Mesenchymal stem cell (in vitro differentiated cells and primary cell): ENCODE measurements at regions not wholly inside any gene's neighbourhood (a gene's known extent, or its start where the extent isn't known, plus 50 kb on each side); places are given as distances from the start of the nearest gene placed in this dataset.

Experiments used
- DNase-seq: peaks from one replicate; pipeline ENCODE4 v3.0.0-alpha.2; 2013
- H2AFZ ChIP-seq: one replicate; pipeline ENCODE4 v1.6.1; 2013; ENCODE audit warnings: low read depth, mild to moderate bottlenecking, control low read depth, inconsistent platforms, low read length, moderate library complexity
- H2AK5ac ChIP-seq: 2 replicates; pipeline ENCODE4 v1.6.1; 2013; ENCODE audit warnings: low read length, moderate library complexity, mild to moderate bottlenecking, inconsistent platforms; ENCODE audit not compliant: severe bottlenecking
- H2BK120ac ChIP-seq: one replicate; pipeline ENCODE4 v1.6.1; 2013; ENCODE audit warnings: low read depth, mild to moderate bottlenecking, inconsistent platforms, low read length, moderate library complexity
- H2BK12ac ChIP-seq, 2 experiments: one replicate each; pipeline ENCODE4 v1.6.1; 2013; ENCODE audit warnings: inconsistent platforms in 2 of 2, low read length in 2 of 2, mild to moderate bottlenecking in 2 of 2, moderate library complexity in 2 of 2, control low read depth in 1 of 2
- H2BK15ac ChIP-seq: one replicate; pipeline ENCODE4 v1.6.1; 2013; ENCODE audit warnings: mild to moderate bottlenecking, low read depth, inconsistent platforms; ENCODE audit not compliant: poor library complexity, severe bottlenecking
- H2BK5ac ChIP-seq: 2 replicates; pipeline ENCODE4 v1.6.1; 2013; ENCODE audit warnings: low read depth, mild to moderate bottlenecking, low read length, control low read depth, inconsistent platforms; ENCODE audit not compliant: poor library complexity, severe bottlenecking
- H3K14ac ChIP-seq, 2 experiments: one replicate each; pipeline ENCODE4 v1.6.1; 2013; ENCODE audit warnings: inconsistent platforms in 2 of 2, low read length in 2 of 2, control low read depth in 1 of 2, mild to moderate bottlenecking in 1 of 2, moderate library complexity in 1 of 2
- H3K18ac ChIP-seq, 2 experiments: one replicate each; pipeline ENCODE4 v1.6.1; 2013; ENCODE audit warnings: inconsistent platforms in 2 of 2, low read length in 2 of 2, control low read depth in 1 of 2, low read depth in 1 of 2, mild to moderate bottlenecking in 1 of 2
- H3K23ac ChIP-seq, 2 experiments: one replicate each; pipeline ENCODE4 v1.6.1; 2013; ENCODE audit warnings: inconsistent platforms in 2 of 2, low read length in 2 of 2, mild to moderate bottlenecking in 2 of 2, moderate library complexity in 2 of 2, control low read depth in 1 of 2
- H3K27ac ChIP-seq: 2 replicates; pipeline ENCODE4 v1.5.1; 2013; ENCODE audit warnings: mild to moderate bottlenecking, moderate library complexity, low read length, control low read depth, inconsistent platforms; ENCODE audit not compliant: poor library complexity, severe bottlenecking
- H3K27me3 ChIP-seq, 2 experiments: 2 replicates each; pipeline versions ENCODE4 v1.6.1 to v1.7.0; 2013; ENCODE audit warnings: low read length in 2 of 2, mild to moderate bottlenecking in 2 of 2, moderate library complexity in 2 of 2, control low read depth in 1 of 2, inconsistent platforms in 1 of 2; ENCODE audit not compliant: control insufficient read depth in 1 of 2, insufficient read depth in 1 of 2
- H3K36me3 ChIP-seq, 2 experiments: 2 replicates each; pipeline versions ENCODE4 v1.6.1 to v1.7.0; 2013; ENCODE audit warnings: low read length in 2 of 2, control low read depth in 1 of 2, inconsistent platforms in 1 of 2, low read depth in 1 of 2, mild to moderate bottlenecking in 1 of 2; ENCODE audit not compliant: insufficient read depth in 2 of 2, control insufficient read depth in 1 of 2
- H3K4ac ChIP-seq, 2 experiments: one replicate each; pipeline ENCODE4 v1.6.1; 2013; ENCODE audit warnings: inconsistent platforms in 2 of 2, low read length in 2 of 2, mild to moderate bottlenecking in 2 of 2, moderate library complexity in 2 of 2, control low read depth in 1 of 2, low read depth in 1 of 2
- H3K4me1 ChIP-seq: 2 replicates; pipeline ENCODE4 v1.6.1; 2013; ENCODE audit warnings: low read depth, low read length, control low read depth; ENCODE audit not compliant: control insufficient read depth, insufficient read depth
- H3K4me2 ChIP-seq: 2 replicates; pipeline ENCODE4 v1.6.1; 2013; ENCODE audit warnings: low read length, mild to moderate bottlenecking, inconsistent platforms; ENCODE audit not compliant: poor library complexity, severe bottlenecking
- H3K4me3 ChIP-seq, 2 experiments: 2 replicates each; pipeline versions ENCODE4 v1.5.1 to v1.7.0; 2013; ENCODE audit warnings: low read length in 2 of 2, mild to moderate bottlenecking in 2 of 2, control low read depth in 1 of 2, low read depth in 1 of 2; ENCODE audit not compliant: insufficient read depth in 1 of 2
- H3K79me1 ChIP-seq: replicated peaks from 2 replicates; pipeline ENCODE4 v1.6.1; 2013; ENCODE audit warnings: mild to moderate bottlenecking, control low read depth, low read length, inconsistent platforms; ENCODE audit not compliant: poor library complexity, severe bottlenecking
- H3K9ac ChIP-seq: 2 replicates; pipeline ENCODE4 v1.7.0; 2013; ENCODE audit warnings: mild to moderate bottlenecking, low read length, moderate library complexity
- H3K9me3 ChIP-seq: 2 replicates; pipeline ENCODE4 v1.7.0; 2013; ENCODE audit warnings: mild to moderate bottlenecking, low read length; ENCODE audit not compliant: control insufficient read depth
- H4K8ac ChIP-seq: one replicate; pipeline ENCODE4 v1.6.1; 2013; ENCODE audit warnings: inconsistent platforms, mild to moderate bottlenecking, low read length, moderate library complexity
- H4K91ac ChIP-seq: one replicate; pipeline ENCODE4 v1.6.1; 2013; ENCODE audit warnings: mild to moderate bottlenecking, low read length, inconsistent platforms
- WGBS: methylation state at CpG from one replicate; pipeline ENCODE4 v1.1.7; 2013; ENCODE audit warnings: mixed read lengths; 5-methylcytosine and 5-hydroxymethylcytosine counted together

DNA sequence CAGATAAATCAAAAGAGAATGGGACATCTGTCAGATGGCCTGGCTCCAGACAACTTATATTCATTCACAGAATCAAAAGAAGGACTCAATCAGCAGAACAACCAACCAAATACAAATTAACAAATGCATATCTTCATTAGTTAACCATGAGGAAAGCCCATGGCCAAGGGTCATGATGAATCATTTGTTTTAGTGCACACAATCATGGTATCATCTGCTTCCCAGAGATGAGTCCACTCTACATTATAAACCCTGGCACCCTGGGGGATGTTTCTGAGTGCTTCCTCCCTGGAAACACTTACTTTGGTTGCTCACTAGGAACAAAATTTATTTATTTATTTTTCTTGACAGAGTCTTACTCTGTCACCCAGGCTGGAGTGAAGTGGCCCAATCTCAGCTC is 453.3 kb upstream of the HS3ST1 start:
- no peak overlapping the region for H3K23ac ChIP-seq
- no peak overlapping the region for H2AFZ ChIP-seq
- no peak overlapping the region for H3K4ac ChIP-seq

DNA sequence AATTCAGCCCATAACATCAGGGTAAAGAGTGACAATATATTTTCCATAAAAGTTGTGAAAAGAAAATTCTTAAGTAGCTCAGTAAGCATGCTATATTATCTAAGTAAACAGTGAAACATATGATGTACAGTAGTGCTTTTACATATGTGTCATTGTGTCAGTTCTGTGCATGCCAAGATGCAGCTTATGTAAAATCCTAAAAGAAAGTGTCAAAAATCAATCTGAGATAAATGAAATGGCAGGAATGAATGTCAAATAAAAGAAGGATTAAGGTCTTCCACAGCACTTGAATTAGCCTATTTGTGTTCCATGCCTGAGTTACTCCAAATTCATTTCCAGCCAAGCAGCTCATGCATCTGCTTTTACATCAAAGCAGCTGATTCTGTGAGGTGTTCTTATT is 452.7 kb upstream of the HS3ST1 start:
- no peak overlapping the region for H2BK120ac ChIP-seq
- no peak overlapping the region for H2BK15ac ChIP-seq
- H4K91ac ChIP-seq: no peak overlapping the region
- H2BK12ac ChIP-seq: no peak overlapping the region
- no peak overlapping the region for H3K9ac ChIP-seq
- no peak overlapping the region for H3K4me2 ChIP-seq
- H3K9me3 ChIP-seq: peaks cover 4% of the 10 kb centered on the region
- no peak overlapping the region for H2AFZ ChIP-seq
- H3K14ac ChIP-seq: no peak overlapping the region
- H4K8ac ChIP-seq: no peak overlapping the region
- no peaks in the 10 kb centered on the region for H3K36me3 ChIP-seq
- no peak overlapping the region for H3K23ac ChIP-seq
- H3K27me3 ChIP-seq: no peaks in the 10 kb centered on the region
- no peak for DNase-seq
- H3K4me1 ChIP-seq: no peaks in the 10 kb centered on the region
- H2BK5ac ChIP-seq: no peak overlapping the region
- H3K18ac ChIP-seq: no peak overlapping the region
- no peak overlapping the region for H3K4me3 ChIP-seq
- no peak overlapping the region for H3K27ac ChIP-seq
- no peak overlapping the region for H2AK5ac ChIP-seq
- no peak overlapping the region for H3K4ac ChIP-seq
- H3K79me1 ChIP-seq: no peaks in the 10 kb centered on the region

More for the DNA sequence above, 453.3 kb upstream of the HS3ST1 start:
- Histone ChIP-seq H2BK15ac (no peak overlapping the region), H3K27me3 (no peaks in the 10 kb centered on the region), H3K9me3 (peaks cover 1% of the 10 kb centered on the region), H4K8ac (no peak overlapping the region), H2BK12ac (no peak overlapping the region), H3K4me3 (no peak overlapping the region), H3K14ac (no peak overlapping the region), H2AK5ac (no peak overlapping the region), H3K36me3 (no peaks in the 10 kb centered on the region), H3K9ac (no peak overlapping the region), H4K91ac (no peak overlapping the region), H3K18ac (no peak overlapping the region), H2BK120ac (no peak overlapping the region), H2BK5ac (no peak overlapping the region), H3K79me1 (no peaks in the 10 kb centered on the region), H3K27ac (no peak overlapping the region), H3K4me1 (no peaks in the 10 kb centered on the region), H3K4me2 (no peak overlapping the region)
- peak; percentile 6 for DNase-seq

DNA sequence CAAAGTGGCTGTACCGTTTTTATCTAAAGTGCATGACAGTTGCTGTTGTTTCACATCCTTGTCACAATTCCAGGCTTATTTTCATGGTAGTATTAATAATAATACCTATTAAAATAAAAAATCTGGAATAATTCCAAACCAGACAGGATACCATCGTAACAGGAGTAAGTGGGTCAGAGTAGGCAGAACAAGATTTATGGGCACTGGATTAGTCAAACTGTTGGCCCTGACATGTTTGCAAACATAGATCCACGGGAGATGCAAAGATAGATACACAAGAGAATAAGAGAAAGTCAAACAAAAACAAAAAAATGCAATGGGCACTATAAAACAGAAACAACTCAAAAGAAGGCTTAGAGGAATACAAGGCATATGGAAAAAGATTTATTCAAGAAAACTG is 449.5 kb upstream of the HS3ST1 start:
- Histone ChIP-seq H3K9ac (no peak overlapping the region), H2BK120ac (no peak overlapping the region)

DNA sequence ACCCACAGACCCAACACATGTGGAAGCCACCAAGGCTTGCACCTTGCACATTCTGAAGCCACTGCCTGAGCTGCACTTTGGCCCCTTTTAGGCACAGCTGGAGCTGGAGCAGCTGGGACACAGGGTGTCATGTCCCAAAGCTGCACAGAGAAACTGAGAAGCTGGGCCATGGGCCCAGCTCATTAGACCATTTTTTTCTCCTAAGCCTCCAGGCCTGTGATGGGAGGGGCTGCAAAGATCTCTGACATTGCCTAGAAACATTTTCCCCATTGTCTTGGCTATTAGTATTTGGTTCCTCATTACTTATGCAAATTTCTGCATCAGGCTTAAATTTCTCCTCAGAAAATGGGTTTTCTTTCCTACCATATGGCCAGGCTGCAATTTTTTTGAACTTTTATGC is 447.4 kb upstream of the HS3ST1 start:
- peaks cover 4% of the 10 kb centered on the region for H3K9me3 ChIP-seq
- H2BK12ac ChIP-seq: no peak overlapping the region
- H3K14ac ChIP-seq: no peak overlapping the region
- H3K4me2 ChIP-seq: no peak overlapping the region
- H4K8ac ChIP-seq: no peak overlapping the region
- no peak overlapping the region for H2AFZ ChIP-seq
- no peak overlapping the region for H2BK5ac ChIP-seq
- H3K36me3 ChIP-seq: no peaks in the 10 kb centered on the region
- no peak overlapping the region for H4K91ac ChIP-seq
- H3K27ac ChIP-seq: no peak overlapping the region
- no peak overlapping the region for H3K4ac ChIP-seq
- H3K9ac ChIP-seq: no peak overlapping the region
- H2BK120ac ChIP-seq: no peak overlapping the region
- no peaks in the 10 kb centered on the region for H3K27me3 ChIP-seq
- H3K23ac ChIP-seq: no peak overlapping the region
- no peak overlapping the region for H3K4me3 ChIP-seq
- H2BK15ac ChIP-seq: no peak overlapping the region
- H2AK5ac ChIP-seq: no peak overlapping the region
- H3K4me1 ChIP-seq: no peaks in the 10 kb centered on the region
- no peak overlapping the region for H3K18ac ChIP-seq
- no peak for DNase-seq
- no peaks in the 10 kb centered on the region for H3K79me1 ChIP-seq

More for the DNA sequence above, 449.5 kb upstream of the HS3ST1 start:
- H2BK12ac ChIP-seq: no peak overlapping the region
- no peak overlapping the region for H2AFZ ChIP-seq
- no peak overlapping the region for H2BK15ac ChIP-seq
- peaks cover 4% of the 10 kb centered on the region for H3K9me3 ChIP-seq
- no peak for DNase-seq
- no peak overlapping the region for H3K27ac ChIP-seq
- H3K27me3 ChIP-seq: no peaks in the 10 kb centered on the region
- no peak overlapping the region for H3K4ac ChIP-seq
- no peak overlapping the region for H2BK5ac ChIP-seq
- 60% methylated on average over 1 of the region's 3 CpGs for WGBS
- no peaks in the 10 kb centered on the region for H3K79me1 ChIP-seq
- no peak overlapping the region for H4K8ac ChIP-seq
- H3K4me2 ChIP-seq: no peak overlapping the region
- H3K4me1 ChIP-seq: no peaks in the 10 kb centered on the region
- no peak overlapping the region for H3K4me3 ChIP-seq
- no peak overlapping the region for H3K14ac ChIP-seq
- H2AK5ac ChIP-seq: no peak overlapping the region
- no peak overlapping the region for H4K91ac ChIP-seq
- H3K23ac ChIP-seq: no peak overlapping the region
- H3K36me3 ChIP-seq: no peaks in the 10 kb centered on the region
- no peak overlapping the region for H3K18ac ChIP-seq
